Stomach (tissue), 4 donors: ENCODE measurements at regions not wholly inside any gene's neighbourhood (a gene's known extent, or its start where the extent isn't known, plus 50 kb on each side); places are given as distances from the start of the nearest gene placed in this dataset.

Experiments used
- EP300 ChIP-seq: sonication (generic); formaldehyde crosslinking; IDR thresholded peaks from one replicate; pipeline ENCODE4 v1.6.1; 2017; ENCODE audit warnings: antibody characterized with exemption
- POLR2A ChIP-seq, 4 donors: fragments of 450-650 bp; IDR thresholded peaks; one replicate each; pipeline ENCODE4 v1.6.1; 2016; ENCODE audit warnings: antibody characterized with exemption in 4 of 4, control low read depth in 2 of 4, mild to moderate bottlenecking in 1 of 4, moderate library complexity in 1 of 4
- POLR2AphosphoS5 ChIP-seq, 3 donors: sonication (generic); formaldehyde crosslinking; IDR thresholded peaks; one replicate each; pipeline ENCODE4 v1.6.1; 2016; ENCODE audit warnings: antibody characterized with exemption in 3 of 3
- TF ChIP-seq, protein P1 (sequence below), 7 experiments: fragments of 450-650 bp in 4 of 7; fragments of 200-600 bp in 3 of 7; sonication (generic) in 3 of 7; IDR thresholded peaks; one replicate each; pipeline ENCODE4 v1.5.1; 2016 to 2019; ENCODE audit warnings: antibody characterized with exemption in 7 of 7, control low read depth in 2 of 7, mild to moderate bottlenecking in 1 of 7

GRCh38 chr13:30053939-30054338 is 203.5 kb upstream of the UBL3 start:
- TF ChIP-seq, protein P1, sequence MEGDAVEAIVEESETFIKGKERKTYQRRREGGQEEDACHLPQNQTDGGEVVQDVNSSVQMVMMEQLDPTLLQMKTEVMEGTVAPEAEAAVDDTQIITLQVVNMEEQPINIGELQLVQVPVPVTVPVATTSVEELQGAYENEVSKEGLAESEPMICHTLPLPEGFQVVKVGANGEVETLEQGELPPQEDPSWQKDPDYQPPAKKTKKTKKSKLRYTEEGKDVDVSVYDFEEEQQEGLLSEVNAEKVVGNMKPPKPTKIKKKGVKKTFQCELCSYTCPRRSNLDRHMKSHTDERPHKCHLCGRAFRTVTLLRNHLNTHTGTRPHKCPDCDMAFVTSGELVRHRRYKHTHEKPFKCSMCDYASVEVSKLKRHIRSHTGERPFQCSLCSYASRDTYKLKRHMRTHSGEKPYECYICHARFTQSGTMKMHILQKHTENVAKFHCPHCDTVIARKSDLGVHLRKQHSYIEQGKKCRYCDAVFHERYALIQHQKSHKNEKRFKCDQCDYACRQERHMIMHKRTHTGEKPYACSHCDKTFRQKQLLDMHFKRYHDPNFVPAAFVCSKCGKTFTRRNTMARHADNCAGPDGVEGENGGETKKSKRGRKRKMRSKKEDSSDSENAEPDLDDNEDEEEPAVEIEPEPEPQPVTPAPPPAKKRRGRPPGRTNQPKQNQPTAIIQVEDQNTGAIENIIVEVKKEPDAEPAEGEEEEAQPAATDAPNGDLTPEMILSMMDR (IDR thresholded peaks at IDR 0.05): no peak
- TF ChIP-seq POLR2A (IDR thresholded peaks at IDR 0.05): no peak
- no peak for TF ChIP-seq POLR2AphosphoS5 (IDR thresholded peaks at IDR 0.05)
- TF ChIP-seq EP300: no peak
